ENCODE measurements at regions not wholly inside any gene's neighbourhood (a gene's known extent, or its start where the extent isn't known, plus 50 kb on each side); places are given as distances from the start of the nearest gene placed in this dataset.

- TF ChIP-seq CTCF (IDR thresholded peaks at IDR 0.05) (no peak), POLR2A (IDR thresholded peaks at IDR 0.05) (no peak)
Measured at GRCh38 chr4:23560748-23561147, 329.1 kb downstream of the PPARGC1A start.
